HG03342 (cell line): ENCODE measurements at regions not wholly inside any gene's neighbourhood (a gene's known extent, or its start where the extent isn't known, plus 50 kb on each side); places are given as distances from the start of the nearest gene placed in this dataset.

Experiments used
- ATAC-seq: cut with Tn5 transposase; IDR thresholded peaks from one replicate; pipeline ENCODE4 v1.9.1; 2021; ENCODE audit warnings: mild to moderate bottlenecking, moderate library complexity; ENCODE audit not compliant: unreplicated experiment

DNA sequence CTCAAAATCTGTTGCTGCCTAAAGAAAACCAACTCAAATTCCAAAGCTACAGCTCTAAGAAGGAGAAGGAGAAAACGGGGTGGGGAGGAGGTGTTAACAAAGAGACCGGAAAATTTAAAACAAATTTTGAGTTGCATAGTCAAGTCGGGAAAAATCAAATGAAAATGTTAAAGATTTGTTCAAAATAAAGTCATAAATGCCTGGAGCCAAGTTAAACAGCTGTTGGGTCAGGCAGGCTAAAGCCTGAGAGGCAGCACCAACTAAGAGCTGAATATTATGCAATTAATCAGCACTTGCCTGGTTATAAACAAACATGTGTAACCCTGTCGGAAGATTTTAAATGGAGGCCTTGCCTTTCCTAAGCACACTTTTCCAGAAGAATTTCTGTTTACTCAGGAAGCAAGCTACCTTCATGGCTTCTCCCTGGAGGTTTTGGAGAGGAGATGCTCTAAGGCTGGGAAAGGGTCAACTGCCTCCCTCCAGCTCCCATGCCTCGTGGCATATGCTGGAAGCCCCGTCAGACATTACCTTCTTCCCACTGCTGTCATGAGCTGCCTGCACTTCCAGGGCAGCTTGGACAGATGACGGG lies 270.5 kb downstream of the DMRT2 start:
- no peak for ATAC-seq

DNA sequence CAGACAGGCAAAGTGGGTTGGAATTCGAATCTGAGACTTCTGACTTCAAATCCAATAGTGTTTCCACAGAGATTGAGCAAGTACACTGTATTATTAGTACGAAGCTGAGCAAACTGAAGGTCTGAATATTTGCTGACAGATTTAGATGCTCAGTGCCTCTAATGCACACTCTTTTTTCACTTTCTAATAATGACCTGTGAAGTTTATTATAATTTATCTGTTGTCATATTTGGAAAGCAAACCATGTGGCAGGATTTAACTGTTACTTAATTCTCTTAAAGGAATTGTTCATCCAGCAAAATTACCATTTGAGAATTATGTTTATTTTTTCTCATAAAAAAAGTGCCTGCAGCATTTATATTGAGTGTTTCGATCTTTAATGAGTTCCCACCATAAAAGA lies 277.3 kb downstream of the DMRT2 start:
- ATAC-seq, result no peak

DNA sequence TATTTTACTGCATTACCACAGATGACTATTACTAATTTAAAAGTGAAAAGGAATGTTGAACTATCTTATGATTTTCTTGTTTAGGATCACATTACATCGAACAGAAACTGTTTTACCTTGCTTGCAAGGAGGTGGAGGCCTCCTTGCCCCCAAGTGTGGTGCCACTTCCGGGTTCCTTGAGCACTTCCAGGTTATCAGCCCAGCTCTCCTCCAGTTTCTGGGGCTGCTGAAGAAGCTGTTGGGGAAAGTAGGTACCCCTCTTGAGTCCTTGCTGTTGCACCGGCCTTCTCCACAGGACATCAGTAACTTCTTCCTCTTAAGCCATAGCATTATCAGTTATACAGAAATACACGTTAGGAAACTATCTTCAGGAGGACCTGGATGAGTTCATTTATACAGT lies 278.2 kb downstream of the DMRT2 start:
- ATAC-seq, result no peak

DNA sequence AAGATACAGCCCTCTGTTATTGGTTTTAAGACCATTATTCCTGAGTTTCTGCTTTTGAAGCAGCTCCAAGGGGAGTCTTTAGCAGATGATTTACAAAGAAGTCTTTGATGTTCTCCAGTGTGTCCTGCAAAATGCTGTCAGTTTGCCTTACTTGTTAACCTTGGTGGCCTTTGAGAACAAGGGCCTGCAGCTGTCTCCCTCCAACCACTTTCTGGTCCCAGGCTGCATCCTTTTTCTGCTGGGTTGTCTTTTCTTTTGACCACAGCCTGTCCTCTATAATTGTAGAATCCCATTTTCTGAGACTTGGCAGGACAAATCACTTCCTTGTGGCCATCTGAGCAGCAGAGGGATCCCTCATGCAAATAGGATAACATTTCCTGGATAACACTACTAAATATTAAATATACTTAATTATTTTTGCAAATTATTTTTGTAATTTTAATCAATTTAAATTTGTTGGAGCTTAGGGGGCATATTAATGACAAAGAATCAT lies 281.4 kb downstream of the DMRT2 start:
- no peak for ATAC-seq

DNA sequence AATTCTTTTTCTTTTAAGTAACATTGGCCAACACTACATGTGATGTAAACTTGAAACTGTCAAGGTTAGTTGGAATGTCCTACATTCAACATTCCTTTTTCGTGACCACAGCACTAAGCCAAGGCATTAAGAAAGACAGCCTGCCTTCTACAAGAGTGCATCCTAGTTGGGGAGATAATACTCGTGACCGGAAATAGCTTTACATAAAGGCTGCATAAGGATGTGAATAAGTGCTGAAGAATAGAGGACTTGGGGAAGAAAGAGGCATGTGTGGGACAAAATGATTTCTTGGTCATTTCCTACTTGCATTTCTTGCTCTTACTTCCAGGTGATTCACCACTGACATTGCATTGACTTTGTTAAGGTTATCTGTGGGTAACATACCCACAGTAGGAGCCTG lies 282.0 kb downstream of the DMRT2 start:
- no peak for ATAC-seq

DNA sequence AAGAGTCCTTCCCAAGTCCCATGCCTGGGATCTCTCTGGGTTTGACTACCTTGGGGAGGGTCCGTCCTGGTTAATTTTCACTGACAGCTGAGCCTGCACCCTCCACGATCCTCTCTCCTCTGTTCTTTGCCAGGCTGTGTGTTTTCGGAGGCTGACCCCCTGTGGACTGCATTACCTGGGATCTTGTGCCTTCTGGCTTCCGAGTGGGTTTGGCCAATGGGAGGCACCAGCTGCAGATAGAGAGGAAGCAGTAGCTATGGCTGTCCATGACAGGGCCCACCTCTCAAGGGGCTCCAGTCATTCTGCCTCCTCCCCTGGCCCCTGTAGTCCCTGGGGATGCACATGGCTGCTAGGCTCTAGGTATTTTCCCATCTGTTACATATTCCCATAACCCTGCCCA lies 285.0 kb downstream of the DMRT2 start:
- ATAC-seq, result no peak

DNA sequence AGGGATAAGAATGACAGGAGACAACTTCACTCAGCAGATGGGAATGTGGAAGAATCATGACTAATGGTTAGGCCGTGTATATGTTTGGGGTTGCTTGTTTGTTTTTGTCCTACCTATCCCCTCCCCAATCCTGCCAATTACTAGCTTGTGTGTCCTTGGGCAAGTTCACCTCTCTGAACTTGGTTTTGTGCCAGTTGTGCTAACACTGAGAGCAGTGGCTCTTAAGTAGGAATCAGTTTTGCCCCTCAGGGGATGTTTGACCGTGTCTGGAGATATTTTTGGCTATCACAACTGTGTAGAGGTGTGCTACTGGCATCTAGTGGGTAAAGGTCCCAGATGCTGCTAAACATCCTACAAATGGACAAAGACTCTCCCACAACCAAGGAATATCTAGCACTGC lies 287.0 kb downstream of the DMRT2 start:
- no peak for ATAC-seq

DNA sequence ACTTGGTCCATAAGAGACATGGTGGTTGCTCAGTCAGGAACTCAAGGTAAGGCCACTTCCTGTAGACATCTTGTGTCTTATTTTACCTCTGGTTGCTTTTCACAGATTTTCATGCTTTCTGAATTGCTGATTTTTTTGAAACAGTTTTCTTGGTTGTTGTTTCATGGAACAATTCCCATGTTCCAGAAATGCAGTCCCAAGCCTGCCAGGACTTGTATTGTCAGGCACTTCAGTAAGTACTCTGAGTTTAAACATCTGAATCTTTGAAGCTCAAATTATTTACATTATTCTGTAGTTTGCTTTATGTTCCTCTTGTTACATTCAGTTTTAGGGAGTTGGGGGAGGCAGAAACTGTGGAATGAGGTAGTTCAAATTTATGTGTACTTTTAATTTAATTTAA lies 290.2 kb downstream of the DMRT2 start:
- no peak for ATAC-seq

DNA sequence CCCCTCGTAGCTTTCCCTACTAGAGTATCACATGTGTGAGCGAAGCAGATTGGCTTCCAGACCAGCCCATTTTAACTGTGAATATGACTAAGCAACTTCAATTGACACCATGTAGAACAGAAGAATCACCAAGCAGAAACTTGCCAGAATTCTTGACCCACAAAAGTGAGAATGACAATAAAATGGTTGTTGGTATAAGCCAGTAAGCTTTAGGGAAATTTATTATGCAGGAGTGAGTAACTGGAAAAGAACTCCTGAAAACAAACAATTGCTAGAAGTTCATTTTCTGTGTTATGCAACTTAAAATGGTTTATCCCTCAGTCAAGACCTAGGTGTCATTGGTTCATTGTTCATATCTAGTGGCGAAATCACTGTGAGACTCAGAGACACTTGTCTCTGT lies 303.1 kb downstream of the DMRT2 start:
- no peak for ATAC-seq

DNA sequence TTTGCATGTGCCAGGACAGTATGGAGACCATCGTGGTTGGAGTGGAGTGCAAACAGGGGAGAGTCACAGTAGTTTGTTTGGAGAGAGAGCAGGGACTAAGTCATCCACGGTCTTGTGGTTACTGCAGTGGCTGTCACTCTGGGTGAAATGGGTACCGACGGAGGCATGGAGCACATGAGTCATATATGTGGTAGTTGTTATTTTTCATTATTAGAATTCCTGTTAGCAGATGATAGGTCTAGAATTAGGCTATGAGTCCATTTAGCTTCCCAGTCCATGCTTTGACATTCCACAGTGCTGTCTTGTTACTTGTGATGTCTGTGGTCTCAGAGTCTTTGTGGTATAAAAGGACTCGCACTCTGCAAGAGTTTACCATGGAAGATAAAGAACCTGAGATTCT lies 303.9 kb downstream of the DMRT2 start:
- no peak for ATAC-seq

DNA sequence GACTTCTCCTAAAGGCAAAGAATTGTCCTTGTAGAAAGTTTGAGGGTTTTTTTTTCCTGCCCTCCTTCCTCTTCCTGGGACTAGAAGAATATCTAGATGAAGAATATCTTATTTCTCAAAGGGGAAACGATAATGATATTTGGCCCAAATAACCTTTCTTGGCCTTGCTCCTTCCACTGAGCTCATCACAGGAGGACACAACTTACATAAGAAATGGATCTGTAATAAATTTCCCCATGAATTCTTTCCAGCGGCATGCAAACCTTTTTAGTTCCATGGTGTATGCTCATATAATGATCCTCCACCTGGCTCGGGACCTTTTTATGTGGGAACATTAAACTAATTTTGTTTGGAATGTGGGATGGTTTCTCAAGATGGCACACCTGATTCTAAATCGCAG lies 304.4 kb downstream of the DMRT2 start:
- ATAC-seq, result no peak

DNA sequence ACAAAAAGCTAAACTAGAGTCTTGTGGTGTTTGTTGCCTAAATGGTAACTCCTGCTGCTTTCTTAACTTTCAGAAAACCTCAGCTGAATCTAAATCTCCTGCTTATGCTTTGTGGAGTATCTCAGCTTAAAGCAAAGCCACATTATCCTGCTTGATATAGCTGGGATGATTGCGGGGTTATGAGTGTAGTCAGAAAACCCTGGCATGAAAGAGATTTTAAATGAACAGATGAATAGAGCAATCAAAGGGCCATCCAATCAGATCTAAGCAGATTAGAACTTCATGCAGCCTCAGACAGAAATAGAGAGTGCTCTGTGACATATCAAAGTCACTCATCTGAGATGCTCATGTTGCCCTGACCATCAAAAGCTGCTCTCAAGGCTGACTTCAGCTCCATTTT lies 305.5 kb downstream of the DMRT2 start:
- no peak for ATAC-seq

DNA sequence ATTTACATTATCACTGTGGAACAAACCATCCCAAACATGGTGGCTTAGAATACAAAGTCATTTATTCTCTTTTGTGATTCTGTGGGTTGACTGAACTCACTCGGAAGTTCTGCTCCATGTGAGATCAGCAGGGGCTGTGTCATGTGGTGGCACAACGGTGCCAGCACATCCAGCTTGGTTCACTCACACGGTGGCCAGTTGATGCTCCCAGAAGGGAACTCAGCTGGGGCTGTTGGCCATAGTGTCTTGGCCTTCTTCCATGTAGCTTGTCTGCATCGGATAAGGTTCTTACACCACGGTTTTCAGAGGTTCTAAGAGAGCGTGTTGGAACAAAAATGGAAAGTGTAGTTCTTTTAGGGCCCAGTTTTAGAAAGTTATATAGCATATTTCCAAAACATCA lies 312.7 kb downstream of the DMRT2 start:
- ATAC-seq, result no peak

DNA sequence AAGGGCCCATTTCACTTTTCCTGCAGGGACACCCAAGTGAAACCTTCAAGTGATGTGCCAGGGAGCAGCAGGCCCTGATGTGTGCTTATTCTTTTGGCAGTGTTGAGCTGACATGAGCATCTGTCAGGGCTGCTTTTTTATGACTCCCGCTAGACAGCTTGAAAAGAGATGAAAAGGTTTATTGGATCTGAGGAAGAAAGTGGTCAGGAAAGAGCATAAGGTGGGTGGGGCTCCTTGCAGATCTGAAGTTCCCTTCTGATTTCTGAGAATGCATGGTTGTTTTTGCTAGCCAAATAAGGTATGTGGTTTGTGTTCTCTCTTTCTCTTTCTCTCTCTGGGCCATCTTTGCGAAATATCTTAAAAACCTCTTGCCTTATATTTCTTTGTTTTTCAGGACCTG lies 316.1 kb downstream of the DMRT2 start:
- no peak for ATAC-seq

DNA sequence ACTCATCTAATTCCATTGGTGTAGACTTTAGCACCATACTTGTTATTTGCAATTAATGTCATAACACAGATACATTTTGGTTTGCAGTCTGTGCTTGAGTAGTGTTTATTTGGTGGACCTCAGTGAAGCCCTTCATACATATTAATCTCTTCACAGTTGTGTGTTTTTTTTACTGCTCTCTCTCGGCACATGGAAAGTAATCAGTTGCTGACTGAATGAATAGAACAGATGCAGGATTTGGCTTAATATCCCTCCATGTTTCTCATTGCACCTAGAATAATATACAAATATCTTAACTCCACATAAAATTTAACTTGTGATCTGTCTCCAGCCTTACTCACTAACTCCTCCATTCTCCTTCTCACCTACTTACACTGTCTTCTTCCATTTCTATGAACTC lies 319.1 kb downstream of the DMRT2 start:
- ATAC-seq, result no peak

DNA sequence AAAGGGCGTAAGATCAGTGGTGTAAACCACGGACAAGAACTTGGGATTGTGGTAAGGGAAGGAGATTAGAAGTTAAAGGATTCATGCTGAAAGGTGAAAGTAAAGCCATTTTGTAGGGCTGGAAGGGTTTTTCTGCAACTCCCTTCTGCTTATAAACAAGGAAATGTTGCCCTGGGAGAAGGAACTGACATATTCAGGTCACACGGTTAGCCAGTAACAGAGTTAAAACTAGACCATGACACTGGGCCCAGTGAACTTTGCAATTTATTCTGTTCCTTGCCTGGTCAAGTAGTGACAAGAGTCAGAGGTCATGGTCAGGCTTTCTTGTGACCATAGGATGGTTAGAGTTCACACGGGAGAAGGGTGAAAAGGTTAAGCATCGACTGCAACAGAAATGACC lies 323.3 kb downstream of the DMRT2 start:
- no peak for ATAC-seq

DNA sequence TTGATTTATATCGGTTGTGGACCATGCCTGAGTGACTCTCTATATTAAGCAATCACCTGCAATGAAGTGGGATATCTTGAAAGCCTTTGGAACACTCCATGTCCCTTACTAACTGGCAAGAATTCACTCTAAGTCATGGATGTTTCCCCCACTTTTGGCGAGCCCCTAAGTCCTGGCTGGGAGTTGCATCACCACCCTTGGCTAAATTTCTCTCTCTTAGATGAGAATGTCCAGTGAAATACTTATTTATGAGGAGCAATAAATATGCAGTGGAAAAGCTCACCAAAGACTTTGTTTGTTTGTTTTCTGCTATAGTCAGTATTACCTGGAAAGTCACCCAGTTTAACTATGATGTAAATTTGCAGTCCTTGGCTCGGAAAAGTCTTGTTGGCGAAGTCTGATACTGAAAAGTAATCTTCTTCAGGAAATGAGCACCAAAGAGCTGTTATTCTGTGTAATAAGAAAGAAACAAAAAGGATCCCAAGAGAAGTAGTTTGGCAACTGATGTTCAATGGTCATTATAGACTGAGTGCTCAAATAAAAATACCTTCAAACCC lies 333.8 kb downstream of the DMRT2 start:
- no peak for ATAC-seq

DNA sequence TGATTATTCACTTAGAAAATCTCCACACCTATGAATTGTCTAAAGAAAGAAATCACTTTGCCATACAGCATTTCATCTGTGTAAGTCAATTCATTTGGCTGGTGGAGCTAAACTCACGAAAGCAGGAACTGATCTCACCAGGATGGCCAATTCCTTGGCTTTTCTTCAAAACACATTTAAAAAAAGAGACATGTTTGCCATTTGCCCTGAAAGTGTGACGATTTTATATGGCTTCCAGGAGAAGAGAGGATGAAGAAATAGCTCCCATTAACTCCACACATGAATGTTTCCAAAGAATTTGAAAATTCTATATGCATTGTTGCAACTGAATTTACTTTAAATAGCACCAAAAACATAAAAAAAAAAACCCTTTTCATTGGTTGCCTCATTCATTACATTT lies 334.7 kb downstream of the DMRT2 start:
- no peak for ATAC-seq

DNA sequence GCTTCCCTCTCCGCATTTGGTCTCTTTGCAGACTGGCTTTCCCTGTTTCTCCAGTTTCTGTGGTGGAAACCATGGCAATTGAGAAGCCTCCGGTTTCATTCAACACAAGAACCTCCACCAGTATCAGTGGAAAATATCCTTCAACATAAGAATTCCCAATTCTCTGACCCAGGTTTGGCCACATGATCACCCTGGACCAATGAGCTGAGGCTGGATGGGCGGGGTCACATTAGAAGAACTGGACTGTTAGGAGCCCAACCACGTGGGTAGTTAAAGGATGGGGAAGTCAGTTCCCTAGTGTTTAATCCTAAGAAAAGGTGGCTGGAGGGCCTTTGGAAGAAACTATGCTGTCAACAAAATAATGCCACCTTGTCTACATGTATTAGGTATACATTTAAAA lies 336.3 kb downstream of the DMRT2 start:
- no peak for ATAC-seq

DNA sequence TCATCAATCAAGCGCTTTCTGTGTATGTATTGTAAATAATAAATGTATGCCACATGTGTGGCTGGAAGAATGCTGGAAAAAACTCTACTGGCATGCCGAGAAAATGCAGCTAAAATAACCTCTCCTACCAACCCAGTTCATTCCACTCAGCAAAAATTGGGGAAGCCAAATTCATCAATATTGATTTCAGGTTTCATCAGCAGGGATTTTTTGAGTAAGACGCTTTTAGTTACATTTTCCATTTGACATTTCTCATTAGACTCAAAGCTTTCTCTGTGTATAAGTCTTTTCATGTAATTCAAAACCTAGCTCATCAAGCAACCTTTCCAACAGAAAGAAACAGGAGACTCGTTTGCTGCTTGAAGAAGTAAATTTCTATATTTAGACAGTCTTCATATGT lies 338.1 kb downstream of the DMRT2 start:
- no peak for ATAC-seq

DNA sequence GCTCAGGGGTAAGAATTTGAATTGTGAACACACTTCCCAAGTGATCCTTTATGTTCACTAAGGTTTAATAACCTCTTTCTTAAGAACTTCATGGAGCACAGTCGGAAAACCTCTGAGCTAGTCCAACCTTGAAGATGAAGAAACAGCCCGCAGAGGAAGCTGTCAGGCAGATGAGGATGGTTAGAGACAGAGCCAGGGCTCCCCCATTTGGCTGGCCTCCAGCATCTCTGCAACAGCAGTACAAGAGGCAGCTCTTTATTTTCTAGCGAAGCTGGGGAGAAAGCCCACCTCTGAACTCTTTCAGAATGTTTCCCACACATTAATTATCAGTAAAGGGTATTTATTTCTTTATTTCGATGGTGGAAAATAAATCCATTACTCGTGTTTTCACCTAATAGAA lies 350.8 kb downstream of the DMRT2 start:
- no peak for ATAC-seq

DNA sequence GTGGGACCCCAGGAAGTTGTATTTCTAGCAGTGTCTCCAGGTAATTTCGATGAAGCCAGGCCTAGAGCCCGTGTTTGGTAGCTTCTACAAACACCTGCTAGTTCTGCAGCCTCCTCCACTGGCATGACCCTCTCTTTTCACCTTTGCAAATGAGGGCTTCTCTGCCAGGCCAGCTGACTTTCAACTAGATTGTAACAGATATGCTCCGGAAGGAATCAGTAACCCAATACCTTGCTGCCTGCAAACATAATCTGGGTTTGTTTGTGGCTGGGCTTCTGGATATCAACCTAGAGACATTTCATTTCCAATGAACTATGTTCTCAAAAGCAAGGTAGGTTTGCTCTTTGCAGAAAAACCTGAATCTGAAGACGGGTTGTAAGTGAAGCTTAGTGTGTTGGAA lies 354.8 kb downstream of the DMRT2 start:
- ATAC-seq, result no peak

DNA sequence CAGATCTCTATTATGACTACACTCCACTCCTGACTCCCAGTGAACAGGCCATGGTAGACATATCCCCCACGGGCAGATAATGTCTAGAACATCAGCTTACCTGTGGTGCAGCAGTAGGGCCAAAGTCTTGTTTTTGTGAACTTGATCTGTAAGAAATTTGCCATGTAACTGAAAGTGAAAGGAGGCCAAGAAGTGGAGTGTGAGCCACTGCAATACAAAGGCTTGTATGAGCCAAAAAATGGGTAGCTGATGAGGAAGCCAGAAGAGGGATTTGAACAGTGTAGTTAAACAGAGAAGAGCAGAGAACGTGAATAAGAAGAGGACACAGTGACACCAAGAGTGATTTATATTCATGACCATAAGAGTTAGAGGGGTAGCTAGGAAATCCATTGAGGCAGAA lies 361.7 kb downstream of the DMRT2 start:
- ATAC-seq, result no peak
